ENCODE measurements at regions not wholly inside any gene's neighbourhood (a gene's known extent, or its start where the extent isn't known, plus 50 kb on each side); places are given as distances from the start of the nearest gene placed in this dataset.
"Not testable (repeated sequence)": the region's sequence is repeated elsewhere in the genome, so short reads cannot be mapped to it uniquely, and the experiment has no call there.

- H3K27ac ChIP-seq (ENCODE audit: low read depth, low read length) = no peak overlapping the region
- H3K4me3 ChIP-seq (ENCODE audit: low read length) = no peak overlapping the region
Observed at GRCh38 chr16:85227946-85228862, 115.9 kb upstream of the CIBAR2 start.

GRCh38 chr16:85228970-85229430 is 116.7 kb upstream of the CIBAR2 start:
- no peak overlapping the region for H3K27ac ChIP-seq (ENCODE audit: low read depth, low read length)
- H3K4me3 ChIP-seq (ENCODE audit: low read length) = no peak overlapping the region
- H3K9ac ChIP-seq (ENCODE audit: low read length) = no peak overlapping the region
- H3K27me3 ChIP-seq (ENCODE audit: control insufficient read depth, insufficient read depth, low read length) = no peaks in the 10 kb centered on the region
- H3K36me3 ChIP-seq (ENCODE audit: control insufficient read depth, insufficient read depth, low read length) = no peaks in the 10 kb centered on the region
- peaks cover 17% of the 10 kb centered on the region for H3K4me1 ChIP-seq (ENCODE audit: control insufficient read depth, insufficient read depth, low read length)

More at GRCh38 chr16:85227946-85228862, 115.9 kb upstream of the CIBAR2 start:
- peaks cover 17% of the 10 kb centered on the region for H3K4me1 ChIP-seq (ENCODE audit: control insufficient read depth, insufficient read depth, low read length)
- no peaks in the 10 kb centered on the region for H3K36me3 ChIP-seq (ENCODE audit: control insufficient read depth, insufficient read depth, low read length)
- H3K9ac ChIP-seq (ENCODE audit: low read length) = no peak overlapping the region
- no peaks in the 10 kb centered on the region for H3K27me3 ChIP-seq (ENCODE audit: control insufficient read depth, insufficient read depth, low read length)

- Histone ChIP-seq H3K36me3 (ENCODE audit: control insufficient read depth, insufficient read depth, low read length) (no peaks in the 10 kb centered on the region), H3K27ac (ENCODE audit: low read depth, low read length) (no peak overlapping the region), H3K9ac (ENCODE audit: low read length) (no peak overlapping the region), H3K27me3 (ENCODE audit: control insufficient read depth, insufficient read depth, low read length) (no peaks in the 10 kb centered on the region), H3K4me3 (ENCODE audit: low read length) (no peak overlapping the region), H3K4me1 (ENCODE audit: control insufficient read depth, insufficient read depth, low read length) (peaks cover 17% of the 10 kb centered on the region)
Observed at GRCh38 chr16:85229869-85230462, 117.7 kb upstream of the CIBAR2 start.

GRCh38 chr16:85230764-85231383 is 118.6 kb upstream of the CIBAR2 start:
- H3K36me3 ChIP-seq (ENCODE audit: control insufficient read depth, insufficient read depth, low read length); H3K9ac ChIP-seq (ENCODE audit: low read length); H3K4me3 ChIP-seq (ENCODE audit: low read length); H3K27ac ChIP-seq (ENCODE audit: low read depth, low read length); H3K27me3 ChIP-seq (ENCODE audit: control insufficient read depth, insufficient read depth, low read length): not testable (repeated sequence)
- peaks cover 17% of the 10 kb centered on the region for H3K4me1 ChIP-seq (ENCODE audit: control insufficient read depth, insufficient read depth, low read length)

- Histone ChIP-seq H3K4me3 (ENCODE audit: low read length) (no peak overlapping the region), H3K36me3 (ENCODE audit: control insufficient read depth, insufficient read depth, low read length) (no peaks in the 10 kb centered on the region), H3K27ac (ENCODE audit: low read depth, low read length) (peak overlapping the region; percentile 2), H3K9ac (ENCODE audit: low read length) (no peak overlapping the region), H3K4me1 (ENCODE audit: control insufficient read depth, insufficient read depth, low read length) (peaks cover 17% of the 10 kb centered on the region), H3K27me3 (ENCODE audit: control insufficient read depth, insufficient read depth, low read length) (peaks cover 3% of the 10 kb centered on the region)
Observed at GRCh38 chr16:85231959-85232358, 119.7 kb upstream of the CIBAR2 start.

- Histone ChIP-seq H3K36me3 (ENCODE audit: control insufficient read depth, insufficient read depth, low read length) (no peaks in the 10 kb centered on the region), H3K27ac (ENCODE audit: low read depth, low read length) (peak overlapping the region; percentile 2), H3K27me3 (ENCODE audit: control insufficient read depth, insufficient read depth, low read length) (peaks cover 3% of the 10 kb centered on the region), H3K4me3 (ENCODE audit: low read length) (no peak overlapping the region), H3K4me1 (ENCODE audit: control insufficient read depth, insufficient read depth, low read length) (peaks cover 17% of the 10 kb centered on the region), H3K9ac (ENCODE audit: low read length) (no peak overlapping the region)
Observed at GRCh38 chr16:85232369-85233142, 120.3 kb upstream of the CIBAR2 start.

- H3K36me3 ChIP-seq (ENCODE audit: control insufficient read depth, insufficient read depth, low read length) = no peaks in the 10 kb centered on the region
- H3K9ac ChIP-seq (ENCODE audit: low read length) = no peak overlapping the region
- peaks cover 3% of the 10 kb centered on the region for H3K27me3 ChIP-seq (ENCODE audit: control insufficient read depth, insufficient read depth, low read length)
- H3K27ac ChIP-seq (ENCODE audit: low read depth, low read length) = no peak overlapping the region
- no peak overlapping the region for H3K4me3 ChIP-seq (ENCODE audit: low read length)
- peaks cover 18% of the 10 kb centered on the region for H3K4me1 ChIP-seq (ENCODE audit: control insufficient read depth, insufficient read depth, low read length)
Observed at GRCh38 chr16:85233516-85233915, 121.2 kb upstream of the CIBAR2 start.

GRCh38 chr16:85234310-85235204 is 122.3 kb upstream of the CIBAR2 start:
- peaks cover 18% of the 10 kb centered on the region for H3K4me1 ChIP-seq (ENCODE audit: control insufficient read depth, insufficient read depth, low read length)
- H3K36me3 ChIP-seq (ENCODE audit: control insufficient read depth, insufficient read depth, low read length) = no peaks in the 10 kb centered on the region
- H3K9ac ChIP-seq (ENCODE audit: low read length) = no peak overlapping the region
- peak overlapping the region; percentile 47 for H3K4me3 ChIP-seq (ENCODE audit: low read length)
- peak overlapping the region; percentile 53 for H3K27ac ChIP-seq (ENCODE audit: low read depth, low read length)
- peaks cover 3% of the 10 kb centered on the region for H3K27me3 ChIP-seq (ENCODE audit: control insufficient read depth, insufficient read depth, low read length)

- peaks cover 18% of the 10 kb centered on the region for H3K4me1 ChIP-seq (ENCODE audit: control insufficient read depth, insufficient read depth, low read length)
- peak overlapping the region; percentile 31 for H3K4me3 ChIP-seq (ENCODE audit: low read length)
- no peak overlapping the region for H3K27ac ChIP-seq (ENCODE audit: low read depth, low read length)
Observed at GRCh38 chr16:85235991-85236817, 123.9 kb upstream of the CIBAR2 start.

GRCh38 chr16:85236818-85237150 is 124.5 kb upstream of the CIBAR2 start:
- Histone ChIP-seq H3K4me3 (ENCODE audit: low read length) (no peak overlapping the region), H3K9ac (ENCODE audit: low read length) (no peak overlapping the region), H3K27me3 (ENCODE audit: control insufficient read depth, insufficient read depth, low read length) (peaks cover 3% of the 10 kb centered on the region), H3K4me1 (ENCODE audit: control insufficient read depth, insufficient read depth, low read length) (peaks cover 13% of the 10 kb centered on the region), H3K27ac (ENCODE audit: low read depth, low read length) (no peak overlapping the region), H3K36me3 (ENCODE audit: control insufficient read depth, insufficient read depth, low read length) (no peaks in the 10 kb centered on the region)

More at GRCh38 chr16:85235991-85236817, 123.9 kb upstream of the CIBAR2 start:
- Histone ChIP-seq H3K36me3 (ENCODE audit: control insufficient read depth, insufficient read depth, low read length) (no peaks in the 10 kb centered on the region), H3K9ac (ENCODE audit: low read length) (no peak overlapping the region), H3K27me3 (ENCODE audit: control insufficient read depth, insufficient read depth, low read length) (peaks cover 3% of the 10 kb centered on the region)

GRCh38 chr16:85237817-85238216 is 125.5 kb upstream of the CIBAR2 start:
- no peaks in the 10 kb centered on the region for H3K36me3 ChIP-seq (ENCODE audit: control insufficient read depth, insufficient read depth, low read length)
- H3K4me3 ChIP-seq (ENCODE audit: low read length) = no peak overlapping the region
- H3K27ac ChIP-seq (ENCODE audit: low read depth, low read length) = no peak overlapping the region
- H3K9ac ChIP-seq (ENCODE audit: low read length) = no peak overlapping the region
- H3K27me3 ChIP-seq (ENCODE audit: control insufficient read depth, insufficient read depth, low read length) = peaks cover 3% of the 10 kb centered on the region
- peaks cover 5% of the 10 kb centered on the region for H3K4me1 ChIP-seq (ENCODE audit: control insufficient read depth, insufficient read depth, low read length)
